NT2/D1 (cell line): ENCODE measurements at regions not wholly inside any gene's neighbourhood (a gene's known extent, or its start where the extent isn't known, plus 50 kb on each side); places are given as distances from the start of the nearest gene placed in this dataset.

Source experiments
- SUZ12 ChIP-seq: IDR thresholded peaks from 2 replicates; pipeline ENCODE4 v1.6.1; 2011; ENCODE audit not compliant: insufficient read length, insufficient read depth; ENCODE audit errors: extremely low read depth
- YY1 ChIP-seq: IDR thresholded peaks from 2 replicates; pipeline ENCODE4 v1.6.1; 2011; ENCODE audit not compliant: insufficient read length, insufficient read depth
- ZNF274 ChIP-seq: IDR thresholded peaks from 2 replicates; pipeline ENCODE4 v1.6.1; 2011; ENCODE audit warnings: mild to moderate bottlenecking, low read depth, low read length

- TF ChIP-seq SUZ12: no peak
- TF ChIP-seq YY1: no peak
- no peak for TF ChIP-seq ZNF274
Observed at GRCh38 chr6:113364766-113365165, 492.4 kb upstream of the MARCKS start.
